ENCODE measurements at regions not wholly inside any gene's neighbourhood (a gene's known extent, or its start where the extent isn't known, plus 50 kb on each side); places are given as distances from the start of the nearest gene placed in this dataset.

DNA sequence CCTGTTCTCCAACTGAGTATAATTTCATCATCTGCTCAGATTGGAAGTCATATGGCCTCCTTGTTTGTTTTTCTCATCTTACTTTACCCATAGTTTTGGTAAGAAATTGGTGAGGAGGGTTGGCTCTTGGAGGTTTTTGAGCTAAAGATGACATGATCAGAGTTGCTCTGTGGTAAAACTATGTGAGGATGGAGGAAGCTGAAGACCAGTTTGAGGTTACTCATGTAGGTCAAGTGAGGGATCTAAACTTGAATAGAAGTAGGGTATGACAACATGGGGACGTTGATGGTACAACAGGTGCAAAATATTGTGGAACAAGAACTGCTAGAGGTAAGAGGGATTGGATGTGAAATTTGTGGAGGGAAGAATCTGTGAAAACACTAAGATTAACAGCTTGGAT is 87.7 kb upstream of the NEO1 start:
- no peak for DNase-seq

DNA sequence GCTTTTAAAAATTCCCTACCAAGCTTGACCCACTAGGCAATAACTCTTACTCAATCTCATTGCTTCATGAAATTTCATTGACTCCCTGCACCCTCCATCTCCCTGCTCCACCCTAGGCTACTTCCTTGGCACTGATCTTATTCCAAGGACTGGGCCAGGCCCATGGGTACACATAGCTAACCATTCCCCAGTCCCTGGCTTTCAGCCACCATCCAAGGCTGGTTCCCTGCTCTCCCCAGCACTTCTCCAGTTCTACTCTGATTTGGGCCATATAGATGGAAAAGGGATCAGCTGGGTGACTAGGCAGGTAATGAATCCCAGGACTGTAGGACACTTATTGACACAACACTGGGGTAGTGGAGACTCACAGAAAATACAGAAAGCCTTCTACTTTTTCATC is 88.1 kb upstream of the NEO1 start:
- no peak for DNase-seq

- DNase-seq, result no peak
Observed at GRCh38 chr15:72962054-72962702, 90.1 kb upstream of the NEO1 start.

- no peak for DNase-seq
Observed at GRCh38 chr15:72961346-72961745, 90.9 kb upstream of the NEO1 start.

DNA sequence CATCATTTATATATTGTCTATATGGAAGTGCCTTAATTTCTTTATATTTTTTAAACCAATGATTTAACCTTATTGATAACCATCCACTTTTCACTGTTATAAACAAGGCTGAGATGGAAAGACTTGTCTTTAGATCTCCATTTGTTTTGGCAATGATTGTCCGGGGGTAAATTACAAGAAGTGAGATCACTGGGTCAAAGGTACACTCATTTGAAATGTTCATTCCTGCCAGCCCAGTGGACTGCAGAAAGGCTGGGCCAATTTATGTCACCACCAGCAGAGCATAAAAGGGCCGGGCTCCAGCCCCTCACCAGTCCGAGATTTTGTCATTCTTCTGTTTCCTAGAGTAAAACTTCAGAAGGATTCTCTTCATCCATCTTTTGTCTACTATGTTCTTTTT is 93.6 kb upstream of the NEO1 start:
- no peak for DNase-seq

DNA sequence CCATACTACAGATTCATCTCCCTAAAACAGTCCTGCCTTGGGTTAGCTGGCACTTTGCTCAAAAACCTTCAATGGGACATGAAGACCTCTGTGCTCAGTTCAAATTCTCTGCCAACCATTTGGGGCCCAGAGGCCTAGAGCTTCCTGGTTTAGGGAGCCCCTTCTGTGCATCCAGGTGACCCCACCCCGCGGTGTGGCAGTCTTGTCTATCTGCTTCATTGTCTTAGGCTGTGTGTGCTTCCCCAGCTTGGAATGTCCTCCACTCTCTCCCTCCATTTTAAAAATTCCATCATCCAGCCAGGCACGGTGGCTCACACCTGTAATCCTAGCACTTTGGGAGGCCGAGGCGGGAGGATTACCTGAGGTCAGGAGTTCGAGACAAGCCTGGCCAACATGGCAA is 99.0 kb upstream of the NEO1 start:
- no peak for DNase-seq

DNA sequence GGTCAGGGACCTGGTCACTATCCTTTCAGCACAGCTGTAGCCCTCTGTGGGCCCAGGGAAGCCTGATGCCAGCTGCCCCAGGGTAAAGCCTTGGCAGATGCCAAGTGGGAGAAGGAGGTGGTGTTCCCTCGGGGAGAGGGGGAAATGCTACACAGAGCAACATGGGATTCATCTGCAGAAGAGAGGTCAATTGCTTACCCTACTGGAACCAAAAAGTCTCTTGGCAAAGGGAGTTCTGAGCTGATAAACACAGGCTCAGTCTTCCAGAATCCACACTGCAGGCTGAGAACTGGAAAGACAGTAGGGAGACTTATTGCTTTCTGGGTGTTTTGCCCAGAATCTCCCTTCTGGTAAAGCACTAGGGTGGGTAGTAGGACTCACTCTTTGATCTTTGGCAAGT is 100.1 kb upstream of the NEO1 start:
- DNase-seq, result no peak

DNA sequence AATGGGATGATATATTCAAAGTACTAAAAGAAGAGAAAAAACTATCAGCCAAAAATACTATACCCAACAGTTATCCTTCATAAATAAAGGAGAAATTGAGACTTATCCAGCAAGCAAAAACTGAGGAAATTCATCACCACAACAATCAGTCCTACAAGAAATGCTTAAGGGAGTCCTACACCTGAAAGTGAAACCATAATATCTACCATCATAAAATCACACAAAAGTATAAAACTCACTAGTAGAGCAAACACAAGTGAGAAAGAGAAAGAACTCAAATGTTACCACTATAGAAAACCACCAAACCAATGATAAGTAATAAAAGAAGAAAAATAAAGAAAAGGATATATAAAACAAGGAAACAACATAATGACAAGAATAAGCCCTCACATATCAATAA is 103.6 kb upstream of the NEO1 start:
- DNase-seq, result no peak

DNA sequence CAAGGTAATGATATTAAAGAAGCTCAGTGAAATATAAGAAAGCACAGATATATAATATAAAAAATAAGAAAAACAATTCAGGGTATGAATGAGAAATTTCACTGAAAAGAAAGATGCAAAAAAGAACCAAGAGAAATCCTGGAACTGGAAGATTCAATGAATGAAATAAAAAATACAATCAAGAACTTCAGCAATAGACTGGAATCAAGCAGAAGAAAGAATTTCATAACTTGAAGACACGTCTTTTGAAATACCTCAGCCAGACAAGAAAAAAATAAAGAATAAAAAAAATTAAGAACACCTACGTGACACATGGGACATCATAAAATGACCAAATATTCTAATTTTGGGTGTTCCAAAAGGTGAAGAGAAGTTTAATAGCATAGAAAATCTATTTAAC is 104.6 kb upstream of the NEO1 start:
- DNase-seq, result no peak

GRCh38 chr15:72944565-72944964 is 107.7 kb upstream of the NEO1 start:
- DNase-seq, result no peak

GRCh38 chr15:72940229-72940622 is 112.0 kb upstream of the NEO1 start:
- no peak for DNase-seq

- DNase-seq, result no peak
Observed at GRCh38 chr15:72939514-72940228, 112.6 kb upstream of the NEO1 start.

GRCh38 chr15:72936691-72937679 is 115.3 kb upstream of the NEO1 start:
- DNase-seq, result no peak

- DNase-seq, result no peak
Observed at GRCh38 chr15:72936237-72936636, 116.0 kb upstream of the NEO1 start.

DNA sequence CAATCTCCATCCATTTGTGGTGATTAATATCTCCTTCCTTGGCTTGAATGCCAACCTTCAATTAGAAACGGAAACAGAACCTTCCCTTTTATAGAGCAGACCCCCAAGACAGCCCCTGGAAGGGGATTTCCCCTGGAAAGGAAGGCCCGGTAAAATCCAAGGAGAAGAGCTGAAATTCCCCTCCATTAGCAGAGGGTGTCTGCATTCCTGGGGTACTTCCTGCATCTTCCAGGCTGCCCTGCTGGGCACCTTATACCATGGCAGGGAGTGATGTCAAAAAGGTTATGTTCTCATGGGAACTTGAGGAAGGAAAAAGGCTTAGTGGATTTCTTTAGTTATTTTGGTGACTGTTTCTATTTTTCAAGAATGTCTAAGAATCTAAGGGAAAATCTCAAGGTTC is 116.7 kb upstream of the NEO1 start:
- DNase-seq, result no peak

- no peak for DNase-seq
Observed at GRCh38 chr15:72934921-72935320, 117.3 kb upstream of the NEO1 start.

- DNase-seq, result no peak
Observed at GRCh38 chr15:72933976-72934375, 118.3 kb upstream of the NEO1 start.

GRCh38 chr15:72932472-72932871 is 119.8 kb upstream of the NEO1 start:
- no peak for DNase-seq

- no peak for DNase-seq
Observed at GRCh38 chr15:72927451-72927850, 124.8 kb upstream of the NEO1 start.

DNA sequence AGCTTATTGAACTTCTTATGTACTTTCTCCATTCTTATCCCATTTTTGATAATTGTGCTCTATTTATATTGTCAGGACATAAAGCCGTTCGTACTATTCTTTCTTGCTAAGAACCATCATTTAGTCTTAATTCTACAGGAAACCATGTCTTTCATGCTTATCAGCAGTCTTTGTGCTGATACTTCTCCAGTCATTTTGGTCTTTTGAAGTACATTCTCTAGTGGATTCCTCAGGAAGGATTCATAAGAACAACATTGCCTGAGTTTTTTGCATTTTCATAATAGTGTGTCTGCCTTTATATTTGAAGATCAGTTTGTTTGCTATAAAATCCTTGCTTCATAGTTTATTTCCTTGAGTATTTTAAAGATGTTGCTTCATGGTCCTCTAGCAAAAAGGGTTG is 126.6 kb upstream of the NEO1 start:
- no peak for DNase-seq

DNA sequence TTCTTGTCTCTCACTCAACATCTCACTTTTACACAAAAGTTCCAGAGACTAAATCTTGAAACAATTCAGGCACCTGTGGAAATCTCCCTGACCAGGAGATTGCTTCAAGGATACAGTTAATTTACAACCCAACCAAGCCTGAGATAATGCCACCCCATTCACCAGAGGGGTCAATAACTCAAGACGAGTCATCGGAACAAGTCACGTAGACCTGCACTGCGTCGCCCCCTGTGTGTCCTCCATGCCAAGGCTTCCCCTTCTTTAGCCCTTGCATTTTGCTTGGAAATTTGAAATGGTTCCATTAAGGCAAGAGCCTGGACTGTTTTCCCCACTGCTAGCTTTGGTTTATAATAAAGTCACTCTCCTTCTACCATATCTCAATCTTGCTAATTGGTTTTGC is 129.0 kb upstream of the NEO1 start:
- DNase-seq, result no peak

- no peak for DNase-seq
Observed at GRCh38 chr15:72920551-72920950, 131.7 kb upstream of the NEO1 start.

DNA sequence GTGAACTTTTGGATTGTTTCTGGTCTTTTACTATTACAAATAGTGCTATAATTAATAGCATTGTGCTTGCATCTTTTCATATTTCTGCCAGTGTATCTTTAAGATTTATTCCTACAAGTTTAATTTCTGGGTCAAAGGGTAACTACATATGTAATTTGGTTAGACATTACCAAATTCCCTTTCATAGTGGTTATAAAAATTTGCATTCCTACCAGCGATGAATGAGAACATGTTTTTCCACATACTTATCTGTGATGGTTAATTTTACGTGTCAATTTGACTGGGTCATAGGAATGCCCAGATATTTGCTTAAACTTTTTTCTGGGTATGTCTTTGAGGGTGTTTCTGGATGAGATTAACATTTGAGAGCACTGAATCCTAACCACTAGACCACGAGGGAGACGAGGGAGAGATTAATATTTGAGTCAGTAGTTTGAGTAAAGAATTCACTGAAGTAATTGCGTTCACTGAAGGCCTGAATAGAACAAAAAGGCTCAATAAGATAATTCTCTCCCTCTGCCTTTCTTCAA is 132.3 kb upstream of the NEO1 start:
- DNase-seq, result no peak

DNA sequence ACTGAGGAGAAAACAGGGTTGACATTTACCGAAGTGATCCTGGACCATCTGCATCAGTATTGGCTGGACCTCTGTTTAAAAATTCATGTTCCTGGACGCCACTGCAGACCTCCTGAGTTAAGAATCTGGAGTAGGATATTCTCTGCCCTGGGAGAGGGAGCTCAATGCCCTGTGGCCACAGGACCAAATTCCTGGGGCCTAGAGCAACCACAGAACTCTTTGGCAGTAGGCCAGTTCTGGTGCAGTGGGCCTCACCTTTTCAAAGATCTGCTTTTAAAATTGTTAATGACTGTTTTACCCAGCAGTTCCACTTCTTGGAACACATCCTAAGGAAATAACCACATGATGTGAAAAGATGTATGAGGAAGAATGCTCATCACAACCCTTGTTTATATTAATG is 133.3 kb upstream of the ADPGK start:
- no peak for DNase-seq

Measured in NCI-H2107 (cell line).